GM12878 (cell line): ENCODE measurements at regions not wholly inside any gene's neighbourhood (a gene's known extent, or its start where the extent isn't known, plus 50 kb on each side); places are given as distances from the start of the nearest gene placed in this dataset.

ENCODE experiments used
- CBX5 ChIP-seq: sonication (generic); IDR thresholded peaks from 2 replicates; pipeline ENCODE4 v1.6.1; 2016; ENCODE audit warnings: low read depth, moderate library complexity, mild to moderate bottlenecking, inconsistent platforms
- EZH2 ChIP-seq: IDR thresholded peaks from 2 replicates; pipeline ENCODE4 v1.6.1; 2012; ENCODE audit warnings: low read depth, mild to moderate bottlenecking, control low read depth, inconsistent platforms, low read length, borderline replicate concordance; ENCODE audit not compliant: control insufficient read depth
- HDGF ChIP-seq: fragments of 450-650 bp; IDR thresholded peaks from 2 replicates; pipeline ENCODE4 v1.6.1; 2016; ENCODE audit warnings: antibody characterized with exemption
- PML ChIP-seq: IDR thresholded peaks from 2 replicates; pipeline ENCODE4 v1.6.1; 2012; ENCODE audit warnings: low read length, inconsistent platforms
- POU2F2 ChIP-seq: IDR thresholded peaks from 3 replicates; pipeline ENCODE4 v1.6.1; 2011; ENCODE audit warnings: low read depth, mild to moderate bottlenecking, low read length, borderline replicate concordance
- TF ChIP-seq, protein P1 (sequence below): fragments of 450-650 bp; IDR thresholded peaks from 2 replicates; pipeline ENCODE4 v1.6.1; 2017; ENCODE audit warnings: antibody characterized with exemption, mild to moderate bottlenecking, moderate library complexity
- TF ChIP-seq, protein P2 (sequence below): IDR thresholded peaks from 2 replicates; pipeline ENCODE4 v1.6.1; 2012; ENCODE audit warnings: low read depth, low read length, improper control_type of control experiment
- TF ChIP-seq, protein P3 (sequence below): fragments of 450-650 bp; IDR thresholded peaks from 2 replicates; pipeline ENCODE4 v1.6.1; 2017; ENCODE audit warnings: mild to moderate bottlenecking, moderate library complexity

DNA sequence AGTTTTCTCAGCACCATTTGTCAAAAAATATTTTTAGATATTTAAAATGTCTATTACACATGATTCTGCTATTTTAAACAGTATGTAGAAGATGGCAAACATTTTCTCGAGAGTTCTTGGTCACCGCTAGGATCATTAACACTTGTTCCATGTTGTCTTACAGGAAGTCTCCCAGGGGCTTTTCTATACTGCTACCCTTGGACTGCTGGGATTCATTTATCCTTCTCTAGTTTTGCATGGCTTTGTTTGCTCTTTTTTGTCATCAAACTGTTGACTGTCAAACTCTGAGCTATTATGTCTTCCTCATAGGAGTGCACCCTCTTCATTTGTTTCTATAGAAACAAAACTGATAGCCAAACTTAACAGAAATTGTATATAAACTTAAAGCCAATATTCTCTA, 184.9 kb downstream of the CDCA7 start (continued):
- TF ChIP-seq, protein P1, sequence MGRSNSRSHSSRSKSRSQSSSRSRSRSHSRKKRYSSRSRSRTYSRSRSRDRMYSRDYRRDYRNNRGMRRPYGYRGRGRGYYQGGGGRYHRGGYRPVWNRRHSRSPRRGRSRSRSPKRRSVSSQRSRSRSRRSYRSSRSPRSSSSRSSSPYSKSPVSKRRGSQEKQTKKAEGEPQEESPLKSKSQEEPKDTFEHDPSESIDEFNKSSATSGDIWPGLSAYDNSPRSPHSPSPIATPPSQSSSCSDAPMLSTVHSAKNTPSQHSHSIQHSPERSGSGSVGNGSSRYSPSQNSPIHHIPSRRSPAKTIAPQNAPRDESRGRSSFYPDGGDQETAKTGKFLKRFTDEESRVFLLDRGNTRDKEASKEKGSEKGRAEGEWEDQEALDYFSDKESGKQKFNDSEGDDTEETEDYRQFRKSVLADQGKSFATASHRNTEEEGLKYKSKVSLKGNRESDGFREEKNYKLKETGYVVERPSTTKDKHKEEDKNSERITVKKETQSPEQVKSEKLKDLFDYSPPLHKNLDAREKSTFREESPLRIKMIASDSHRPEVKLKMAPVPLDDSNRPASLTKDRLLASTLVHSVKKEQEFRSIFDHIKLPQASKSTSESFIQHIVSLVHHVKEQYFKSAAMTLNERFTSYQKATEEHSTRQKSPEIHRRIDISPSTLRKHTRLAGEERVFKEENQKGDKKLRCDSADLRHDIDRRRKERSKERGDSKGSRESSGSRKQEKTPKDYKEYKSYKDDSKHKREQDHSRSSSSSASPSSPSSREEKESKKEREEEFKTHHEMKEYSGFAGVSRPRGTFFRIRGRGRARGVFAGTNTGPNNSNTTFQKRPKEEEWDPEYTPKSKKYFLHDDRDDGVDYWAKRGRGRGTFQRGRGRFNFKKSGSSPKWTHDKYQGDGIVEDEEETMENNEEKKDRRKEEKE: no peak
- TF ChIP-seq, protein P2, sequence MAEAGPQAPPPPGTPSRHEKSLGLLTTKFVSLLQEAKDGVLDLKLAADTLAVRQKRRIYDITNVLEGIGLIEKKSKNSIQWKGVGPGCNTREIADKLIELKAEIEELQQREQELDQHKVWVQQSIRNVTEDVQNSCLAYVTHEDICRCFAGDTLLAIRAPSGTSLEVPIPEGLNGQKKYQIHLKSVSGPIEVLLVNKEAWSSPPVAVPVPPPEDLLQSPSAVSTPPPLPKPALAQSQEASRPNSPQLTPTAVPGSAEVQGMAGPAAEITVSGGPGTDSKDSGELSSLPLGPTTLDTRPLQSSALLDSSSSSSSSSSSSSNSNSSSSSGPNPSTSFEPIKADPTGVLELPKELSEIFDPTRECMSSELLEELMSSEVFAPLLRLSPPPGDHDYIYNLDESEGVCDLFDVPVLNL: no peak
- no peak for TF ChIP-seq PML
- TF ChIP-seq CBX5: no peak
- TF ChIP-seq EZH2: no peak
- no peak for TF ChIP-seq HDGF
- no peak for TF ChIP-seq POU2F2
- TF ChIP-seq, protein P3, sequence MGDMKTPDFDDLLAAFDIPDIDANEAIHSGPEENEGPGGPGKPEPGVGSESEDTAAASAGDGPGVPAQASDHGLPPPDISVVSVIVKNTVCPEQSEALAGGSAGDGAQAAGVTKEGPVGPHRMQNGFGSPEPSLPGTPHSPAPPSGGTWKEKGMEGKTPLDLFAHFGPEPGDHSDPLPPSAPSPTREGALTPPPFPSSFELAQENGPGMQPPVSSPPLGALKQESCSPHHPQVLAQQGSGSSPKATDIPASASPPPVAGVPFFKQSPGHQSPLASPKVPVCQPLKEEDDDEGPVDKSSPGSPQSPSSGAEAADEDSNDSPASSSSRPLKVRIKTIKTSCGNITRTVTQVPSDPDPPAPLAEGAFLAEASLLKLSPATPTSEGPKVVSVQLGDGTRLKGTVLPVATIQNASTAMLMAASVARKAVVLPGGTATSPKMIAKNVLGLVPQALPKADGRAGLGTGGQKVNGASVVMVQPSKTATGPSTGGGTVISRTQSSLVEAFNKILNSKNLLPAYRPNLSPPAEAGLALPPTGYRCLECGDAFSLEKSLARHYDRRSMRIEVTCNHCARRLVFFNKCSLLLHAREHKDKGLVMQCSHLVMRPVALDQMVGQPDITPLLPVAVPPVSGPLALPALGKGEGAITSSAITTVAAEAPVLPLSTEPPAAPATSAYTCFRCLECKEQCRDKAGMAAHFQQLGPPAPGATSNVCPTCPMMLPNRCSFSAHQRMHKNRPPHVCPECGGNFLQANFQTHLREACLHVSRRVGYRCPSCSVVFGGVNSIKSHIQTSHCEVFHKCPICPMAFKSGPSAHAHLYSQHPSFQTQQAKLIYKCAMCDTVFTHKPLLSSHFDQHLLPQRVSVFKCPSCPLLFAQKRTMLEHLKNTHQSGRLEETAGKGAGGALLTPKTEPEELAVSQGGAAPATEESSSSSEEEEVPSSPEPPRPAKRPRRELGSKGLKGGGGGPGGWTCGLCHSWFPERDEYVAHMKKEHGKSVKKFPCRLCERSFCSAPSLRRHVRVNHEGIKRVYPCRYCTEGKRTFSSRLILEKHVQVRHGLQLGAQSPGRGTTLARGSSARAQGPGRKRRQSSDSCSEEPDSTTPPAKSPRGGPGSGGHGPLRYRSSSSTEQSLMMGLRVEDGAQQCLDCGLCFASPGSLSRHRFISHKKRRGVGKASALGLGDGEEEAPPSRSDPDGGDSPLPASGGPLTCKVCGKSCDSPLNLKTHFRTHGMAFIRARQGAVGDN: no peak
